Fibroblast of lung (primary cell): ENCODE measurements at regions not wholly inside any gene's neighbourhood (a gene's known extent, or its start where the extent isn't known, plus 50 kb on each side); places are given as distances from the start of the nearest gene placed in this dataset.

Source experiments
- CTCF ChIP-seq, 2 donors: IDR thresholded peaks in 1 of 2; conservative IDR thresholded peaks in 1 of 2; 1 replicate in 1 of 2; 2 replicates in 1 of 2; pipeline ENCODE4 v1.5.1; 2011 to 2012; ENCODE audit warnings: low read length in 2 of 2, control low read depth in 1 of 2, inconsistent platforms in 1 of 2, low read depth in 1 of 2, mild to moderate bottlenecking in 1 of 2
- EZH2 ChIP-seq: IDR thresholded peaks from 2 replicates; pipeline ENCODE4 v1.5.1; 2012; ENCODE audit warnings: low read length, control low read depth, mild to moderate bottlenecking; ENCODE audit errors: missing control alignments

GRCh38 chr3:31370380-31370666, 162.4 kb upstream of the STT3B start:
- no peak for TF ChIP-seq CTCF (conservative IDR thresholded peaks at IDR 0.05 in 1 of 2, IDR thresholded peaks at IDR 0.05 in 1 of 2; ENCODE audit: low read depth in 1 of 2, low read length in 2 of 2)
- TF ChIP-seq EZH2 = no peak
